ENCODE measurements at regions not wholly inside any gene's neighbourhood (a gene's known extent, or its start where the extent isn't known, plus 50 kb on each side); places are given as distances from the start of the nearest gene placed in this dataset.

DNA sequence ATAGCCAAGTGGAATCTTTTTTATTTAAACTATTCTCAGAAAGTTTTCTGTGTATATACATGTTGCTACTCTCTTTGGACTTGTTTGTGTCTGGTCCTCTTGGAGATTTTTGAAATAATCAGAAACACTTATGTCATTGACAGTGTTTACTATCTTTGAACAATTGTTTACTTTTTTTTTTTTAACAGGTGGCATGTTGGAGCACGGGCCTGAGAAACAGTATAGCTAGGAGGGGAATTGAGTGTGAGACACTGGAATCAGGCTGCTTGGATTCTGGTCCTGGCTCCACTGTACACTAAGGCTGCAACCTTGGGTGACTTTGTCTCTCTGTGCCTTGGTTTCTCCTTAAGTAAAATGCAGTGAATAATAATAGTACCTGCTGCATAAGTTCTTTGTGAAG is 279.6 kb downstream of the PRL start:
- TF ChIP-seq CTCF (IDR thresholded peaks at IDR 0.05) (no peak), EP300 (IDR thresholded peaks at IDR 0.05) (no peak), POLR2A (IDR thresholded peaks at IDR 0.05) (no peak)
